Endothelial cell of umbilical vein (primary cell): ENCODE measurements at regions not wholly inside any gene's neighbourhood (a gene's known extent, or its start where the extent isn't known, plus 50 kb on each side); places are given as distances from the start of the nearest gene placed in this dataset.

Experiments
- BruUV-seq: library from RNA; stranded (reverse); fragments of 400-500 nt; replicated peaks from 2 replicates; lab custom pipeline; 2021; lab: Mats Ljungman, UMichigan
- CTCF ChIA-PET: fragments of 300-600, 350-600 bp; sonication (Branson Sonifier 250); formaldehyde crosslinking; loops from one replicate; lab custom pipeline; 2021; ENCODE audit warnings: antibody characterized with exemption, inconsistent platforms; lab: Charles Lee
- POLR2A ChIA-PET: fragments of 300-600, 350-600 bp; sonication (Branson Sonifier 250); formaldehyde crosslinking; loops from one replicate; lab custom pipeline; 2021; ENCODE audit warnings: antibody characterized with exemption, inconsistent platforms; lab: Charles Lee
- DNase-seq: peaks from one replicate; pipeline ENCODE4 v3.0.0-alpha.2; 2011; ENCODE audit warnings: low read depth, low spot score
- FAIRE-seq: peaks from 2 replicates; lab custom pipeline; 2011; peaks lifted over from hg19 to GRCh38; lab: Jason Lieb, UNC
- H2AFZ ChIP-seq: 2 replicates; pipeline ENCODE4 v1.6.0; 2012; ENCODE audit warnings: low read depth, low read length, control low read depth, inconsistent platforms
- H3K27ac ChIP-seq: 2 replicates; pipeline ENCODE4 v1.5.1; 2011; ENCODE audit warnings: low read depth, mild to moderate bottlenecking, control low read depth, low read length, moderate library complexity; ENCODE audit not compliant: insufficient read depth
- H3K27me3 ChIP-seq, 2 experiments: 2 replicates each; pipeline versions ENCODE4 v1.6.0 to v1.6.1; 2011; ENCODE audit warnings: low read length in 2 of 2, mixed read lengths in 1 of 2; ENCODE audit not compliant: control insufficient read depth in 2 of 2, insufficient read depth in 2 of 2
- H3K36me3 ChIP-seq, 2 experiments: 2 replicates in 1 of 2; 3 replicates in 1 of 2; pipeline ENCODE4 v1.5.1; 2011; ENCODE audit warnings: low read length in 2 of 2, mild to moderate bottlenecking in 1 of 2, moderate library complexity in 1 of 2; ENCODE audit not compliant: control insufficient read depth in 2 of 2, insufficient read depth in 2 of 2; ENCODE audit errors: extremely low read depth in 1 of 2
- H3K4me1 ChIP-seq: 3 replicates; pipeline ENCODE4 v1.5.1; 2011; ENCODE audit warnings: mild to moderate bottlenecking, low read length; ENCODE audit not compliant: control insufficient read depth, insufficient read depth; ENCODE audit errors: extremely low read depth
- H3K4me2 ChIP-seq: 2 replicates; pipeline ENCODE4 v1.6.1; 2011; ENCODE audit warnings: low read length, control low read depth, mixed read lengths; ENCODE audit not compliant: insufficient read depth
- H3K4me3 ChIP-seq, 3 experiments: fragments of 200-600 bp in 1 of 3; sonication (generic), shearing (Covaris generic) in 1 of 3; replicated peaks in 1 of 3; 2 replicates each; pipeline ENCODE4 v1.5.1; 2011 to 2016; ENCODE audit warnings: control low read depth in 3 of 3, low read length in 3 of 3, mild to moderate bottlenecking in 2 of 3, inconsistent platforms in 1 of 3, low read depth in 1 of 3, moderate library complexity in 1 of 3; ENCODE audit not compliant: insufficient read depth in 1 of 3
- H3K79me2 ChIP-seq: 2 replicates; pipeline ENCODE4 v1.6.0; 2012; ENCODE audit warnings: low read length, inconsistent platforms; ENCODE audit not compliant: control insufficient read depth, insufficient read depth
- H3K9ac ChIP-seq: replicated peaks from 2 replicates; pipeline ENCODE3; 2011; ENCODE audit warnings: low read length, control low read depth; ENCODE audit not compliant: insufficient read depth; ENCODE audit errors: extremely low read depth
- H3K9me1 ChIP-seq: replicated peaks from 3 replicates; pipeline ENCODE4 v1.6.0; 2011; ENCODE audit warnings: mild to moderate bottlenecking, low read length; ENCODE audit not compliant: control insufficient read depth, insufficient read depth; ENCODE audit errors: extremely low read depth
- H3K9me3 ChIP-seq: replicated peaks from 2 replicates; pipeline ENCODE4 v1.5.1; 2012; ENCODE audit warnings: low read length, inconsistent platforms; ENCODE audit not compliant: control insufficient read depth, insufficient read depth
- H4K20me1 ChIP-seq: replicated peaks from 2 replicates; pipeline ENCODE3; 2011; ENCODE audit warnings: mild to moderate bottlenecking, low read length; ENCODE audit not compliant: control insufficient read depth, insufficient read depth; ENCODE audit errors: extremely low read depth
- EZH2 ChIP-seq: IDR thresholded peaks from 2 replicates; pipeline ENCODE4 v1.6.1; 2012; ENCODE audit warnings: borderline replicate concordance, low read depth, mild to moderate bottlenecking, moderate library complexity, low read length, inconsistent platforms; ENCODE audit not compliant: severe bottlenecking
- FOS ChIP-seq: IDR thresholded peaks from 2 replicates; pipeline ENCODE4 v1.6.1; 2011; ENCODE audit warnings: mild to moderate bottlenecking, low read length, moderate library complexity, borderline replicate concordance; ENCODE audit not compliant: insufficient read depth
- GATA2 ChIP-seq: IDR thresholded peaks from 2 replicates; pipeline ENCODE4 v1.7.0; 2011; ENCODE audit warnings: low read depth, mild to moderate bottlenecking, moderate library complexity, mixed read lengths, low read length; ENCODE audit not compliant: insufficient read length, insufficient read depth
- JUN ChIP-seq: IDR thresholded peaks from 2 replicates; pipeline ENCODE4 v1.6.1; 2011; ENCODE audit warnings: borderline replicate concordance, low read depth; ENCODE audit not compliant: insufficient read length, insufficient read depth
- MYC ChIP-seq: IDR thresholded peaks from one replicate; pipeline ENCODE4 v1.6.1; 2011; ENCODE audit warnings: mild to moderate bottlenecking, low read depth, low read length
- POLR2A ChIP-seq: IDR thresholded peaks from 2 replicates; pipeline ENCODE4 v1.6.1; 2012; ENCODE audit warnings: low read depth, mild to moderate bottlenecking, control low read depth, low read length
- POLR2AphosphoS5 ChIP-seq: IDR thresholded peaks from 2 replicates; pipeline ENCODE4 v1.6.1; 2012; ENCODE audit warnings: low read depth, mild to moderate bottlenecking, control low read depth, low read length, moderate library complexity; ENCODE audit not compliant: insufficient read depth
- dilution Hi-C: fragments of 300-500 bp; cut with MboI; formaldehyde crosslinking; loops from one replicate; pipeline ENCODE4 v1.15.0; 2019; ENCODE audit warnings: low sequenced_read_pairs; ENCODE audit not compliant: extremely low pct_ligation_motif_present
- intact Hi-C: fragments of 100-400 bp; cut with micrococcal nuclease; formaldehyde crosslinking; loops from one replicate; pipeline ENCODE4 v1.10.0; 2022
- TF ChIP-seq, protein P1 (sequence below), 2 donors: IDR thresholded peaks; 1 replicate in 1 of 2; 2 replicates in 1 of 2; pipeline ENCODE4 v1.5.1; 2011; ENCODE audit warnings: low read length in 2 of 2, mild to moderate bottlenecking in 2 of 2, moderate library complexity in 2 of 2, control low read depth in 1 of 2, inconsistent platforms in 1 of 2, low read depth in 1 of 2; ENCODE audit not compliant: insufficient read depth in 1 of 2; ENCODE audit errors: extremely low read depth in 1 of 2
- TF ChIP-seq, protein P2 (sequence below): IDR thresholded peaks from 2 replicates; pipeline ENCODE4 v1.6.1; 2011; ENCODE audit not compliant: insufficient read depth, insufficient read length

DNA sequence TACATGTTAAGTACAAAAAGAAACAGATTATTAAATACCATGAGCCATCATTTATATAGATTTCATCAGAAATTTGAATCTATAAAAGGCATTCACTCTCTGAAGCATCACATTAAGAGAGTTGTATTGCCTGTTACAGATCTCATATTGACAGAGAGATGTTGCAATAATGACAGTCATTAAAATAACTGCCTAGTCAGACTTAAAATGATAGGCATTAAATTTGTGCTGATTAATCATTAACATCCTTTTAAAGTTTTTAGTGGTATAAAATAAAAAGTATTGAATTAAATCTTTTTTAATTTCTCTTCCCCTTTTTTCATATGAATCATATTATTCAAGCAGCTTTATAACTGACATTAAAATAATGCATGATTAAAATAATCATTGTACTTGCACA is 404.9 kb upstream of the FAM174A start:
- Histone ChIP-seq H3K4me3 (no peak overlapping the region), H3K9me3 (no peaks in the 10 kb centered on the region), H3K27me3 (no peaks in the 10 kb centered on the region), H3K79me2 (no peaks in the 10 kb centered on the region), H3K36me3 (no peaks in the 10 kb centered on the region), H2AFZ (no peak overlapping the region), H3K4me2 (no peak overlapping the region), H3K4me1 (no peaks in the 10 kb centered on the region), H4K20me1 (no peaks in the 10 kb centered on the region), H3K9me1 (no peaks in the 10 kb centered on the region), H3K27ac (no peak overlapping the region), H3K9ac (no peak overlapping the region)
- ChIA-PET POLR2A (no interaction called here), CTCF (interaction anchor here (1.0 kb wide), 1 partner anchor 43 kb away, joined by 3 read pairs; no protein-coding TSS in a partner anchor)
- FAIRE-seq: no peak
- no peak for TF ChIP-seq EZH2
- TF ChIP-seq GATA2: no peak
- no peak for TF ChIP-seq POLR2A
- TF ChIP-seq POLR2AphosphoS5: no peak
- TF ChIP-seq, protein P1, sequence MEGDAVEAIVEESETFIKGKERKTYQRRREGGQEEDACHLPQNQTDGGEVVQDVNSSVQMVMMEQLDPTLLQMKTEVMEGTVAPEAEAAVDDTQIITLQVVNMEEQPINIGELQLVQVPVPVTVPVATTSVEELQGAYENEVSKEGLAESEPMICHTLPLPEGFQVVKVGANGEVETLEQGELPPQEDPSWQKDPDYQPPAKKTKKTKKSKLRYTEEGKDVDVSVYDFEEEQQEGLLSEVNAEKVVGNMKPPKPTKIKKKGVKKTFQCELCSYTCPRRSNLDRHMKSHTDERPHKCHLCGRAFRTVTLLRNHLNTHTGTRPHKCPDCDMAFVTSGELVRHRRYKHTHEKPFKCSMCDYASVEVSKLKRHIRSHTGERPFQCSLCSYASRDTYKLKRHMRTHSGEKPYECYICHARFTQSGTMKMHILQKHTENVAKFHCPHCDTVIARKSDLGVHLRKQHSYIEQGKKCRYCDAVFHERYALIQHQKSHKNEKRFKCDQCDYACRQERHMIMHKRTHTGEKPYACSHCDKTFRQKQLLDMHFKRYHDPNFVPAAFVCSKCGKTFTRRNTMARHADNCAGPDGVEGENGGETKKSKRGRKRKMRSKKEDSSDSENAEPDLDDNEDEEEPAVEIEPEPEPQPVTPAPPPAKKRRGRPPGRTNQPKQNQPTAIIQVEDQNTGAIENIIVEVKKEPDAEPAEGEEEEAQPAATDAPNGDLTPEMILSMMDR (IDR thresholded peaks at IDR 0.05; ENCODE audit: extremely low read depth in 1 of 2, insufficient read depth in 1 of 2, low read depth in 1 of 2, low read length in 2 of 2): no peak
- TF ChIP-seq FOS: no peak
- TF ChIP-seq MYC: no peak
- TF ChIP-seq JUN: no peak
- TF ChIP-seq, protein P2, sequence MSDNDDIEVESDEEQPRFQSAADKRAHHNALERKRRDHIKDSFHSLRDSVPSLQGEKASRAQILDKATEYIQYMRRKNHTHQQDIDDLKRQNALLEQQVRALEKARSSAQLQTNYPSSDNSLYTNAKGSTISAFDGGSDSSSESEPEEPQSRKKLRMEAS: no peak
- DNase-seq: no peak
- dilution Hi-C loops: no loop called here
- BruUV-seq: no TSS peak
- intact Hi-C loops: no loop called here
